ENCODE measurements at regions not wholly inside any gene's neighbourhood (a gene's known extent, or its start where the extent isn't known, plus 50 kb on each side); places are given as distances from the start of the nearest gene placed in this dataset.
"Not testable (repeated sequence)": the region's sequence is repeated elsewhere in the genome, so short reads cannot be mapped to it uniquely, and the experiment has no call there.

DNA sequence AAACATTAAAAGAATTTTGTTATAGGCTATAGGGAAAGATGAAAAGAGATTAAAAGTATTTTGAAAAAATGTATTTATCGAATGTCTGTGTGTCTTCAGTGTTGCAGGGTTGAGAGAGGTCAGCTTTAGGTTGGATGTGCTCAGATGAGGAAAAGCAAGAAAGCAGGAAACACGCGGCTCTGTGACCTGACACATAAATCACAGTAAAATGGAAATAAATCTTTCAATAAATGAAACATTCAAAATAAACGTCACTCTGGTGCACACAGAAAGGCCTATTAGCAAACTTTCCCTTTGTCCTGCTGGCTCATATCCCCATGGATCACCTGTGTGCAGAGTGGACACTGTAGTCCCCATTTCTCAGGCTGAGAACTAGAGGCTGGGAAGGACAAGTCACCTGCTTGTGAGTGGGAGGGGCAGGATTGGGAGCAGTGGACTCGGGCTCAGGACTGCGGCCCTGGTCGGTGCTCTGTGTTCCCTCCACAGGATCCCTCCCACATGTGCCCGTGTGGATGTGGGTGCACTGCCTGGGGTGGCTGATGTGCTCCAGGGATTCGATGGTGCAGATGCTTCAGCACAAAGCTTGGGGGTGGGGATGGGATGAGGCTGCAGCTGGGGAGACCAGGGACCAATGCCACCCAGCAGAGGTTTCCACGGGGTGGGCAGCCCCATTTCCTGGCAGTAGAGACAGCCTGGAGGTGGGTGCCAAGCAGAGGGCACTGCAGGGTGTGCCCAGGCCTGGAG, 96.0 kb upstream of the IGLL5 start:
- H3K4me3 ChIP-seq (ENCODE audit: low read length) = no peak overlapping the region
- peaks cover 72% of the 10 kb centered on the region for H3K27me3 ChIP-seq (ENCODE audit: insufficient read depth, low read length)
- no peaks in the 10 kb centered on the region for H3K36me3 ChIP-seq (ENCODE audit: insufficient read depth, low read depth, low read length)
- no peaks in the 10 kb centered on the region for H3K9me3 ChIP-seq (ENCODE audit: insufficient read depth, low read depth, low read length)
- H3K4me1 ChIP-seq (ENCODE audit: insufficient read depth, low read length) = no peaks in the 10 kb centered on the region
- no peak overlapping the region for H3K27ac ChIP-seq (ENCODE audit: low read length)
- no peak overlapping the region for H3K9ac ChIP-seq (ENCODE audit: low read depth, low read length)

DNA sequence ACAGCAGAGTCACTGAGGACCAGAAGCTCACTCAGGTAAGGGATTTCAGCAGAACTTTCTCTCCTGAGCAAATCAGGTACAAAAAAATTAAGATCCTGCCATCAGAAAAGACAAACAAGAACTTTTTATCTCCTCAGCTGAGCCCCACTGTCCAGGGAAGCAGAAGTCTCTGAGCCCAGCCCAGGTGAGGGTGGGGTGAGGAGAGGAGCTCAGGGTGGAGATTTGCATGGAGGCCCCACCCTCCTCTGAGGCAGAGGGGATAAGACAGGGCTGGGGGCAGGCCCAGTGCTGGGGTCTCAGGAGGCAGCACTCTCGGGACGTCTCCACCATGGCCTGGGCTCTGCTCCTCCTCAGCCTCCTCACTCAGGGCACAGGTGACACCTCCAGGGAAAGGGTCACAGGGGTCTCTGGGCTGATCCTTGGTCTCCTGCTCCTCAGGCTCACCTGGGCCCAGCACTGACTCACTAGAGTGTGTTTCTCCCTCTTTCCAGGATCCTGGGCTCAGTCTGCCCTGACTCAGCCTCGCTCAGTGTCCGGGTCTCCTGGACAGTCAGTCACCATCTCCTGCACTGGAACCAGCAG, 95.3 kb upstream of the IGLL5 start:
- H3K4me3 ChIP-seq (ENCODE audit: low read length); H3K27ac ChIP-seq (ENCODE audit: low read length): not testable (repeated sequence)
- peaks cover 72% of the 10 kb centered on the region for H3K27me3 ChIP-seq (ENCODE audit: insufficient read depth, low read length)

DNA sequence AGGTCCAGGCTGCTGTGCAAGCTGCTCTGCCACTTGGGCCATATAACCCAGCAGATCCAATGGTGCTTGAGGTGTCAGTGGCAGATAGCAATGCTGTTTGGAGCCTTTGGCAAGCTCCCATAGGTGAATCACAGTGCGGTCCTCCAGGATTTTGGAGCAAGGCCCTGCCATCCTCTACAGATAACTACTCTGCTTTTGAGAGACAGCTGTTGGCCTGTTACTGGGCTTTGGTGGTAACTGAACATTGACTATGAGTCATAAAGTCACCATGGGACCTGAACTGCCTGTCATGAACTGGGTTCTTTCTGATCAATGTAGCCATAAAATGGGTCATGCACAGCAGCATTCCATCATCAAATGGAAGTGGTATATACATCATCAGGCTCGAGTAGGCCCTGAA, 92.0 kb upstream of the IGLL5 start:
- not testable (repeated sequence) for H3K36me3 ChIP-seq (ENCODE audit: insufficient read depth, low read depth, low read length); H3K9me3 ChIP-seq (ENCODE audit: insufficient read depth, low read depth, low read length); H3K4me1 ChIP-seq (ENCODE audit: insufficient read depth, low read length); H3K9ac ChIP-seq (ENCODE audit: low read depth, low read length); H3K27ac ChIP-seq (ENCODE audit: low read length); H3K4me3 ChIP-seq (ENCODE audit: low read length)
- H3K27me3 ChIP-seq (ENCODE audit: insufficient read depth, low read length) = peaks cover 74% of the 10 kb centered on the region

More for the DNA sequence above, 95.3 kb upstream of the IGLL5 start:
- not testable (repeated sequence) for H3K4me1 ChIP-seq (ENCODE audit: insufficient read depth, low read length); H3K36me3 ChIP-seq (ENCODE audit: insufficient read depth, low read depth, low read length); H3K9ac ChIP-seq (ENCODE audit: low read depth, low read length); H3K9me3 ChIP-seq (ENCODE audit: insufficient read depth, low read depth, low read length)

DNA sequence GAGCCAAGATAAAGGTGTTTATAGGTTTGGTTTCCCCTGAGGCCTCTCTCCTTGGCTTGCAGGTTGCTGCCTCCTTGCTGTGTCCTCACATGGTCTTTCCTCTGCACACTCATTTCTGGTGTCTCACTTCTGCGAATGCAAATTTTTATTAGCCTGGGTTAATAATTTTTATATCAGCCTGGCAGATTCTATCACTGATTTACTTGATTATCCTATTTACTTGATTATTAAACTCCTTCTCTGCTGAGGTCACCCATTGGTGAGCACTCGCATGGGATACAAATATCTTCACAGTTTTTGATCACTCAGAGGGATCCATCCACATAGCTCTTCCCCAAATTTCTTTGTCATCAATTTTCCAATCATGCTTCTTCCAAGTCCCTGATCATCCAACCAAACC, 90.9 kb upstream of the IGLL5 start:
- Histone ChIP-seq H3K27me3 (ENCODE audit: insufficient read depth, low read length) (peaks cover 81% of the 10 kb centered on the region), H3K4me1 (ENCODE audit: insufficient read depth, low read length) (no peaks in the 10 kb centered on the region), H3K9me3 (ENCODE audit: insufficient read depth, low read depth, low read length) (no peaks in the 10 kb centered on the region), H3K36me3 (ENCODE audit: insufficient read depth, low read depth, low read length) (no peaks in the 10 kb centered on the region), H3K9ac (ENCODE audit: low read depth, low read length) (no peak overlapping the region), H3K4me3 (ENCODE audit: low read length) (no peak overlapping the region), H3K27ac (ENCODE audit: low read length) (no peak overlapping the region)

DNA sequence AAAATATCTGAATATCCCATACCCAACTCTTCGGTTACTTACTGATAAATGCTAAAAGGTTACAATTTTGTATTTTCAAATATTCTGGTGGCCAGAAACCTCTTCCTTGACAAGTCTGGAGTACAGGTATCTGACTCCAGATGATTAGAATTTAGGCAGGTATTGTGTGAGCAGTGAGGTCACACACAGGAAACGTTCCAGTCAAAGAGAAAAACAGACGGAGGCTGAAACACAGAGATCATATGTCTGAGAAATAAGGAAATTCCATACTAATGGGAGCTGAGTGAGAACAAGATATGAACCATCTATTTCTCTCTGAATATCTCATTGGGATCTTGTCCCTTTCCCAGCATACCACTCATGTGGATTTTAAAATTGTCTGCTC, 89.4 kb upstream of the IGLL5 start:
- H3K9me3 ChIP-seq (ENCODE audit: insufficient read depth, low read depth, low read length) = no peaks in the 10 kb centered on the region
- no peak overlapping the region for H3K27ac ChIP-seq (ENCODE audit: low read length)
- H3K9ac ChIP-seq (ENCODE audit: low read depth, low read length) = no peak overlapping the region
- no peaks in the 10 kb centered on the region for H3K36me3 ChIP-seq (ENCODE audit: insufficient read depth, low read depth, low read length)
- no peaks in the 10 kb centered on the region for H3K4me1 ChIP-seq (ENCODE audit: insufficient read depth, low read length)
- H3K4me3 ChIP-seq (ENCODE audit: low read length) = no peak overlapping the region
- peaks cover 86% of the 10 kb centered on the region for H3K27me3 ChIP-seq (ENCODE audit: insufficient read depth, low read length)

DNA sequence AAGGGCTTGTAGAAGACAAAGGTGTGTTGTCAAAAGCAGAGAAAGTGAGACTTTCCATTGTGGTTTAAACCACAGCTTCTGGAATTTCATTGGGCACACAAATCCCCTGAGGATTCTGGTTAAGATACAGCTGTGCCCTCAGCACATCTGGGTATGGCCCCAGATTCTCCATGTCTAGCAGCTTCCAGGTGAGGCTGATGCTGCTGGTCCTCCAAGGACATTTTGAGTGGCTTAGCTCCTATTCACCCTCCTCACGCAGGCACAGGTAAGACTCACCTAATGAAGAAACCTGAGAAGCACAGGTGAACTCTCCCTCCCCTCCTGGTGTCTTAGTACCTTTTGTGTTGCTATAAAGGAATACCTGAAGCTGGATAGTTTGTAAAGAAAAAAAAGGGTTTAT, 88.9 kb upstream of the IGLL5 start:
- Histone ChIP-seq H3K36me3 (ENCODE audit: insufficient read depth, low read depth, low read length) (no peaks in the 10 kb centered on the region), H3K9me3 (ENCODE audit: insufficient read depth, low read depth, low read length) (no peaks in the 10 kb centered on the region), H3K4me1 (ENCODE audit: insufficient read depth, low read length) (no peaks in the 10 kb centered on the region), H3K9ac (ENCODE audit: low read depth, low read length) (no peak overlapping the region), H3K27me3 (ENCODE audit: insufficient read depth, low read length) (peaks cover 91% of the 10 kb centered on the region), H3K4me3 (ENCODE audit: low read length) (no peak overlapping the region), H3K27ac (ENCODE audit: low read length) (no peak overlapping the region)

DNA sequence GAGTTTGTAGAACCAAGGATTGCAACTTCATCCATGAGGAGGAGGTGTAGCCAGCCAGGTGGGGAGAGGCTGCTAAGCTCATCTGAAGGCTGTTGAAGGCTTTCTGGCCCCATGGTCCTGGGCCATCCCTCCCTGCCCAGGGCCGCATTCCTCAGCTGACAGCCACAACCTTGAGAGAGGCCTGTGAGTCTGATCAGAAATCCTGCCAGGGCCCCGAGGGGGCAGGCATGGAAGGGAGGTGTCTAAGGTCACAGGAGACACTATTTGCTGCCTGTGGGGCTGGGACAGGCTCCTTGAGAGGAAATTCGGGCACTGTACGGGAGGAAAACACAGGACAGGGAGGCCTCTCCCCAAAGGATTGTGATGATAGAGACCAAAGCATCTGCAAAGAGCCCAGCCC, 88.1 kb upstream of the IGLL5 start:
- H3K27me3 ChIP-seq (ENCODE audit: insufficient read depth, low read length) = peaks cover 90% of the 10 kb centered on the region
- H3K36me3 ChIP-seq (ENCODE audit: insufficient read depth, low read depth, low read length) = no peaks in the 10 kb centered on the region
- H3K4me1 ChIP-seq (ENCODE audit: insufficient read depth, low read length) = no peaks in the 10 kb centered on the region
- H3K27ac ChIP-seq (ENCODE audit: low read length) = no peak overlapping the region
- H3K9me3 ChIP-seq (ENCODE audit: insufficient read depth, low read depth, low read length) = no peaks in the 10 kb centered on the region
- no peak overlapping the region for H3K4me3 ChIP-seq (ENCODE audit: low read length)
- no peak overlapping the region for H3K9ac ChIP-seq (ENCODE audit: low read depth, low read length)

DNA sequence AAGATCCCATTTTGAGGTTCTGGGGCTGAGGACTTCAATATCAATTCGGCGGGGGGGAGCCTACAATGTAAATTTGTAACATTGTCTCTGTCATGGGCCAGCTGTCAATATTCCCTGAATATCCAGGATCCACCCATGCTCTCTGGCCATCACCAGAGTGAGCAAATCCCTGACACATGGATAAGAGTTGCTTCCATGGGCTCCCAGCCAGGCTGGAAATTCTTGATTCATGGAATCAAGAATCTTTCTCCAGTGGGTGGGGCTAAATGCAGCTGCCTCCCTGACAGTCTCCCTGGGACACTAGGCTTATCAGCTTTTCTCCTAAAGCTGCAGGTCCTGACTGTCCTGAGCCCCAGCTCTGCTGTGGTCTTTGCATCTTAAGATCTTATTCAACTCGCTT, 86.9 kb upstream of the IGLL5 start:
- Histone ChIP-seq H3K9ac (ENCODE audit: low read depth, low read length) (no peak overlapping the region), H3K27ac (ENCODE audit: low read length) (no peak overlapping the region), H3K27me3 (ENCODE audit: insufficient read depth, low read length) (peaks cover 89% of the 10 kb centered on the region), H3K4me1 (ENCODE audit: insufficient read depth, low read length) (no peaks in the 10 kb centered on the region), H3K4me3 (ENCODE audit: low read length) (no peak overlapping the region), H3K9me3 (ENCODE audit: insufficient read depth, low read depth, low read length) (no peaks in the 10 kb centered on the region), H3K36me3 (ENCODE audit: insufficient read depth, low read depth, low read length) (no peaks in the 10 kb centered on the region)

DNA sequence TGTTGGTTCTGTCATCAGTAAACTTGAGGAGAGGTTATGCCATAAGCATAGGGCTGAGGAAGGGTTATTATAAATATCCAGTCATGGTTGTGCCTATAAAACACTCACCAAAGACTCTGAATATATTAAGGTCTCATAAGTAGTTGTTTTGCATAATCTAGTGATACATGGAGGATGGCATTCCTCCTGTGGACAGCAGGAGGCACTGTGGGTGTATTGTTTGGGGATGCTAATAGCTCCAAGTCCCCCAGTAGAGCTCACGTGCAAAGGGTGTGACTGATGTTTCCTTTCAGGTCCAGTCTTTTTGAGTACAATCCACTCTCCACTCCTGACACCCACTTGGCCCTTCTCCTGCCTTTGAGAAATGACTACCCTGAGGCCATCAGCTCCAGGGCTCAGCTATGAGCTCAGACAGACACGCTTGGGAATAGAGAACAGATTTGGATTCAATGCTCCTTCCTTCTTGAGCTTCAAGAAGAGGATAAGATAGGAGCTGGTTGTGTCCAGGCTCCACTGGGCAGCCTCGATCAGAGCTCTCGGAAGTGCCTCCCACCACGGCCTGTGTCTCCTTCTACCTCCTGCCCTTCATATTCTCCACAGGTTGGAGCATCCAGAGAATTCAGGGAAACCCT, 85.2 kb upstream of the IGLL5 start:
- no peaks in the 10 kb centered on the region for H3K9me3 ChIP-seq (ENCODE audit: insufficient read depth, low read depth, low read length)
- no peak overlapping the region for H3K9ac ChIP-seq (ENCODE audit: low read depth, low read length)
- no peaks in the 10 kb centered on the region for H3K4me1 ChIP-seq (ENCODE audit: insufficient read depth, low read length)
- peaks cover 89% of the 10 kb centered on the region for H3K27me3 ChIP-seq (ENCODE audit: insufficient read depth, low read length)
- no peaks in the 10 kb centered on the region for H3K36me3 ChIP-seq (ENCODE audit: insufficient read depth, low read depth, low read length)
- H3K4me3 ChIP-seq (ENCODE audit: low read length) = no peak overlapping the region
- no peak overlapping the region for H3K27ac ChIP-seq (ENCODE audit: low read length)

DNA sequence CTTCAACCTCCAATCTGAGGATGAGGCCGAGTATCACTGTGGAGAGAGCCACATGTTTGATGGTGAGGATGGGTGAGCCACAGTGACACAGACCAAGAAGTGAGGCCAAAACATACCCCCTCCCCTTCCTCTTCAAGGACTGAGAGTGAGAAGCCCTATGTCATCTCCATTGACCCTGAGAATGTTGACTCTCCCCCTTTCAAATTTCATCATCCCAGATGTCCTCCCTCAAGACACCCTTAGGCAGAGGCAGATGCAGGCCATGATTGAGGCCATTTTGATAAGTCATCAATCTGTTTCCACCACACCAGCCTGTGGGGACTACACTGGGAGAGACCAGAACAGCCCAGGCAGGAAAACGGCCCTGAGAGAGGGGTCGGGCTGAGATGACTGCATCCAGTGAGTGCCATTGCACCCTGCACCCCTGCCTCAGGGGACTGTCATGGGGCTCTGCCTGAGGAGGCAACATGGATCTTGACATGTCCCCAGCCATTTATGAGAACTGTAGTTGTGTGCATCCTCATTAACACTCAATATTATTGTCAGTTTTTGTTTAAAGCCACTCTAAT, 84.2 kb upstream of the IGLL5 start:
- H3K9ac ChIP-seq (ENCODE audit: low read depth, low read length) = no peak overlapping the region
- H3K27ac ChIP-seq (ENCODE audit: low read length) = no peak overlapping the region
- no peaks in the 10 kb centered on the region for H3K9me3 ChIP-seq (ENCODE audit: insufficient read depth, low read depth, low read length)
- H3K36me3 ChIP-seq (ENCODE audit: insufficient read depth, low read depth, low read length) = no peaks in the 10 kb centered on the region
- no peak overlapping the region for H3K4me3 ChIP-seq (ENCODE audit: low read length)
- H3K4me1 ChIP-seq (ENCODE audit: insufficient read depth, low read length) = no peaks in the 10 kb centered on the region
- H3K27me3 ChIP-seq (ENCODE audit: insufficient read depth, low read length) = peaks cover 86% of the 10 kb centered on the region

DNA sequence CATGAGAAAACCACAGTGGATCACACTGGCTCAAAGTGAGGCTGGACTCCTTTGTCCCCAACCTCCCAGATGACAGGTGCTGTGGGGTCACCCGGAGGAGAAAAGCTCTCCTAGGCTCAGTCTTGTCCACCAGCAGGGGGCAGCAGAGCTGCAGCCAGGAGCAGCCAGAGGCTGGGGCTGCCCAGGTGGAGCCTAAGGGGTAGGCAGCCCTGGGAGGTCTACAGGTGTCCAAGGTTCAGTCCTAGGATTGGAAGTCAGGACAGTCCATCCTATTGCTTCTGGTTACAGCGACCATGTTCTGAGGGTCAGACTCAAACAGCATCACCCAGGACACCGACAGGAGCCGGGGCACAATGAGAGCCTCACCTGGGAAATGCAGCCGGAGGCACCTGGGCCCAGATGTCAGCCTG, 77.6 kb upstream of the IGLL5 start:
- Histone ChIP-seq H3K4me1 (ENCODE audit: insufficient read depth, low read length) (no peaks in the 10 kb centered on the region), H3K9me3 (ENCODE audit: insufficient read depth, low read depth, low read length) (no peaks in the 10 kb centered on the region), H3K27ac (ENCODE audit: low read length) (no peak overlapping the region), H3K9ac (ENCODE audit: low read depth, low read length) (no peak overlapping the region), H3K27me3 (ENCODE audit: insufficient read depth, low read length) (peaks cover 72% of the 10 kb centered on the region), H3K4me3 (ENCODE audit: low read length) (no peak overlapping the region), H3K36me3 (ENCODE audit: insufficient read depth, low read depth, low read length) (no peaks in the 10 kb centered on the region)

DNA sequence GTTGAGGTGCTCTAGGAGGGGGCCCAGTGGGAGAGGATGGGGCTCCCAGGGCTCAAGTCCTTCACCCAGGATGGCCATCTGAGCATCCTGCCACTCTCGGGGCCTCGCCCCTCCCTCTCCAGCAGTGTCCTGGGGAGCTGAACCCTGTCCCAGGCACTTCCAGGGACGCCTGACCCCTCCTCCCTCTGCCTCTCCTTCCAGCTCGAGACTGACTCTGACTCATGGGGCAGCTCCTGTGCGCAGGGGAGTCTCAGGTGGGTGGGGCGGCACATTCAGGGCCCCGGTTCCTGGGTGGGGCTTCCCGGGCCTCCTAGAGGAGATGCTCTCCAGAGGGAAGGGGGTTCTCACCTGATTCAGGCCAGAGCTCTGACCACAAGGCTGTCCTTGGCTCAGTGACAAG, 77.1 kb upstream of the IGLL5 start:
- Histone ChIP-seq H3K27ac (ENCODE audit: low read length) (no peak overlapping the region), H3K36me3 (ENCODE audit: insufficient read depth, low read depth, low read length) (no peaks in the 10 kb centered on the region), H3K27me3 (ENCODE audit: insufficient read depth, low read length) (peaks cover 72% of the 10 kb centered on the region), H3K4me3 (ENCODE audit: low read length) (no peak overlapping the region), H3K4me1 (ENCODE audit: insufficient read depth, low read length) (no peaks in the 10 kb centered on the region), H3K9ac (ENCODE audit: low read depth, low read length) (no peak overlapping the region), H3K9me3 (ENCODE audit: insufficient read depth, low read depth, low read length) (no peaks in the 10 kb centered on the region)

All from iPS-20b (cell line).